ENCODE measurements at regions not wholly inside any gene's neighbourhood (a gene's known extent, or its start where the extent isn't known, plus 50 kb on each side); places are given as distances from the start of the nearest gene placed in this dataset.

DNA sequence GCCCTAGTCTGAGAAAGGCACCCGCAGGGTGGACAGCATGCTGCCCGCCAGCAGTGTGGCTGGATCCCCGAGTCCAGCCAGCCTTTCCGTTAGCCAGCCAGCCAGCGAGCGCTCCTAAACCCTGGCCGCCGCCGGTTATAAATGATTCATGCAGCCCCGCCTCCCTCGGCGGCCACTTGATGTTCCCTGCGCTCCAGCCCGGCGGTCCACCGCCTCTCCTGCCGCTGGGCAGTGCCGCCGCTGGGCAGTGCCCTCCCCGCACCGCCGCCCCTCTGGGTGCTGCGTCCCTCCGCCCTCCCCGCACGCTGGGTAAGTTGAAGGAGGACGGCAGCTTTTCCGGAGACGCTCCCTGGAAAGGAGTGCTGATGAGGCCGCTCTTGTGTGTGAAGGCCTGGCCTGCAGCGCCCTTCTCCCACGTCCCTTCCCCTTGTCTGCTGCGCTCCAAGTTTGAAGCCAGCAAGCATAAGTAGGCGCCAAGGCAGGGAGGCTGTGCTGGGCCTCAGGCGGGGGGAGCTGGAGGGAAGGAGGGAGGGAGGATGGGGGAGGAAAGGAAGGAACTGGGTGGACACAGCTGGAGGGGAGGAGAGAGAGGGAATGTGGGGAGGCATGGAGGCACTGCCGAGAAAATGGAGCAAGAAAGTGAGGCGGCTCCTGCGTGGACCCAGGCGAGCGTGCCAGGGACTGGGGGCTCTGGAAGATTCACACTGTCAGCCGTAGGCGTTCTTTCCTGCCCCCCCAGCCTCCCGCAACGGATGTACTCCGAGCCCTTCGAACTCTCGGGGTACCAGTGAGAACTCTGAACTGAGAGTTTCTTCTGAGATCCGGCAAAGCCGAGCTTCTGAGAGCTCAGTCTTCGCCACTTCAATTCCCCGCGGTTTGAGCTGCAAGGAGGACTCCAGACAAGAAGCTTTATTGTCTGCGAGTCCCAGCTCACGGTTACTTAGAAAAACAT, 131.9 kb downstream of the GLI2 start:
- no peak for DNase-seq

GRCh38 chr2:120868366-120868765, 132.7 kb downstream of the GLI2 start:
- DNase-seq, result no peak

- DNase-seq, result no peak
Measured at GRCh38 chr2:120869036-120869729, 133.5 kb downstream of the GLI2 start.

DNA sequence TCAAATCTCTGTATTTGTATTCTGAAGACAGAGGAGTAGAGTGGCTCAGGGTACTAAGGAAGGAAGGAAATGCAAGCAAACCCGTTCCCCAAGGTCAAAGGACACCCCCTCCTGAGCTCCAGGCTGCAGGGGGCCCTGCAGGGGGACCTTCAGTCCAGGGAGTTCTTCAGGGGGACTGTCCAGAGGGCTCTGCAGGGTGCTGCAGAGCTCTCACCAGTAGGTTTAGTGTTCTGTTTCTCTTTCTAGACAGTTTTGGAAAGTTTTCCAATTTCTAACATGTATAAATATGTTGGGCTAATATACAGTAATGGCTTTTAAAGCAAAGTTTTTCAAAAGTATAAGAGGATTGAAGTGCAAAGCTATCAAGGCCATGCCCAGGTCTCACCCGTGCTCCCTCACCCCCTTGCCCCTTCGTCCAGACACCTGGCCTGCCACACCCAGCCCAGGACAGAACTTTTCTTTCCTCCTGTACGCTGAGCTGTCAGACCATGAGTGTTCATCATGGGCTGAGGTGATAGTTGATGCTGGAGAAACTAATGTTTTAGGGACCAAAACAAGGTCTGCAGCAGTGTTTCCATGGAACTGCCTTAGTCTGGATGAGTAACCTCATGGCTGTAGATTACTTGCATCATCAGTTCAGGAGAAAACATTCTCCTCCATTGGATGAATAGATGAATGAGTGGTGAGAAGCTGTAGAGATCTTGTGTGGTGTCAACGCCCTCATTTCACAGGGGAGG, 134.2 kb downstream of the GLI2 start:
- no peak for DNase-seq

- no peak for DNase-seq
Measured at GRCh38 chr2:120870467-120870788, 134.8 kb downstream of the GLI2 start.

DNA sequence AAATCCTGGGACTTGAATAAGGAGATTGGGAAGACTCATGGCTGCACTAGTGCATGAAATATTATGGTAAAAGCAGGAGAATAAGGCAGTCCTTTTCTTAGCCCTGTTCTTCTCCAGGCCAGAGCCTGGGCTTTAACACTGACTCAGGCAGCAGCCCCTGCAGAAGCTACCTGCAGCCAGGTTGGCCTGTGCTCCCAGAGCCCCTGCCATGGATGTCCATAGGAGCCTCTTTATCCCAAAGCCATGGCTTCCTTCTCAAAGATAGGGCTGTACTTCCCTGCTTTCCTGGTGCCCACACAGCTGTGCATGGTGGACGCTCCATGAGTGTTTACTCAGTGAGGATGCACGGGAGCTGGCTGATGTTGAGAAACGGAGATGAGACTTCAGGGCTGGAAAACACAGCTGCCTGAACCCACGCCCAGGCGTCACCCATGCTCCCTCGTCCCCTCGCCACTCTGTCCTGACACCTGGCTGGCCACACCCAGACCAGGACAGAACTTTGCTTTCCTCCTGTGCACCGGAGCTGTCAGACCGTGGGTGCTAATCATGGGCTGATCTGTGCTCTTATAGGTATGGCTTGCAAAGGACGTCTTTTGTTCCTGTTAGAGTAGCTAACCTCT, 135.5 kb downstream of the GLI2 start:
- no peak for DNase-seq

DNA sequence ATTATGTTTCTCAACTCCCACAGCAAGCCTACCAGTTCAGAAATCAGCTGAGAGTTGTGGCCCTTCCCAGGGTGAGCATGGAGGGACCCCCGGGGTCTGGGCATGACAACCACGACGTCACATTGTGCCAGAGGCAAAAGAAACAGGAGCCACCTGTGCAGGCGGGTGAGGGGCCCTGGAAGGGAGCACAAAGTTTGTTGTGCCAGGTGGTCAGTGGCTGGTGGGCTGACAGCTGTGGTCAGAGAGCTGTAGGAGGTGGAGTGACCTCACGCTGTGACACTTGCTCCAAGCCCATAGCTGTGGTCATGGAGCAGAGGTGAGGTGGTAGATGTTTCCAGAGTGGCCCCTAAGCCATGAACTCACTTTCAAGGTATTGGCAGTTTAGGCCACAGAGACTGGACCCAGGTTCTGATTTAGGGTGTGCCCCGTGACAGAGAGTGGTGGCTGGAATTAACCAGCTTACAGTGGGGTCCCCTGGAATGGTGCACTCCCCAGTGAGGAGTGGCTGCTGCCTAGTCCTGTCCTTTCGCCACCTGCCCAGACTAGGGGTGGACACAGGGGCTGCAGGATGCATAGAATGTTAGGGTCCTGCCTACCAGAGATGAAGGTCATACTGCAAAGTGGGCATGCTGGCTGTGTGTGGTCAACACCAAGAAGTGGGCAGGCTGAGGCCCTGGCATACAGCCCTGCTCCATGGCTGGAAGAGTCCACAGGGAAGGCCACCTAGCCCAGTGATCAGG, 136.4 kb downstream of the GLI2 start:
- no peak for DNase-seq

- DNase-seq, result no peak
Measured at GRCh38 chr2:120873958-120874887, 138.6 kb downstream of the GLI2 start.

GRCh38 chr2:120874888-120875275, 139.2 kb downstream of the GLI2 start:
- DNase-seq, result no peak

GRCh38 chr2:120875431-120875830, 139.8 kb downstream of the GLI2 start:
- DNase-seq, result no peak

DNA sequence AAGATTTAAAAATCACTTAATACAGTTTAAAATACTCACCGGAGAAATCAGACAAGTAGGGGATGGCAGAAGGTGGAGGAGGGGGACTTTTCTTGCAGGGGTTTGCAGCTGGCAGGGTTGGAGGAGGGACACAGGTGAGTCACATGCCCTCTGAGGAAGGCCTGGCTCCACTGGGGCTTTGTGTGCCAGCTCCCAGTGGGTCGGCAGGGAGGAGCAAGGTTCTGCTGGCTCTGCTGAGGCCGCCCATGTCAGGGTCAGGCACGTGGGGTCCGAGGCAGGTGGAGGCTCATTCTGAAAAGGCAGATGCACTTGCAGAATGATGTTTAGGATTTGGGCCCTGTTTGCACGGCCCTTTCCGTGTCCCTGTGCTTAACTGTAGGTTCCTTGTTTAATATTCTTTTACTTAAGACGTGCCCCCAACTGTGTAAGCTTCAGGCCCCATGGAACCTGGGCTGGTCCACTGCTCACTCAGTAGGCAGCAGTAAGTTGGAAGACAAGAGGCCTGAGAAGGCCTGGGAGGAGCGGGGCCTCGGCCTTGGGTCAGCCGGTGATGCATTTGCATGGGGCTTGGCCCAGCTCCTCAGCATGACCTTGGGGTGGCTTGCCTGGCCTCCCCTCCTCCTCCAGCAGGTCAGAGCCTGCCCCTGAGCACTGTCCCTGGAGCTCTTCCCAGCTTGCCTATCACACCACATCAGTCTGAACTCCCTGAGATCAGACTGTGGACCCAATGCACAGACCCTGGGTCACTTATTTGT, 141.0 kb downstream of the GLI2 start:
- DNase-seq, result no peak

GRCh38 chr2:120877409-120877808, 141.7 kb downstream of the GLI2 start:
- no peak for DNase-seq

DNA sequence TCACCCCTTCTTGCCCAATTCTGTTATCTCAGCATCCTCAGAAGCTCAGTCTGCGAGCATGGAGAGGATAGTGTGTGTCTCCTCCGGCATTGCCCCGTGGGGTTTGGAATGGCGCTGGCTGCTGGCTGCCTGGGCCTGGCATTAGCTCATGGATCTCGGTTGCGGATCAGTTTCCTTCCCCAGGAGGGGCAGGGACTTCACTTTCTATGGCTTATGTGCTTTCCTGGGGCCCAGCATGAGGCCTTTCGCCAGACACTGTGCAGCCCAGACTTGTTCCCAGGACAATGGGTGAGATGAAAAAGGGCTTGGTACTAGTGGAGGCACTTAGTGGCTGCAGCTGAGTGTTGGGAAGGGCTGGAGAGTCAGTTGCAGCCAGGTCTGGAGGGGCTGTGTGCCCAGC, 143.3 kb downstream of the GLI2 start:
- no peak for DNase-seq

DNA sequence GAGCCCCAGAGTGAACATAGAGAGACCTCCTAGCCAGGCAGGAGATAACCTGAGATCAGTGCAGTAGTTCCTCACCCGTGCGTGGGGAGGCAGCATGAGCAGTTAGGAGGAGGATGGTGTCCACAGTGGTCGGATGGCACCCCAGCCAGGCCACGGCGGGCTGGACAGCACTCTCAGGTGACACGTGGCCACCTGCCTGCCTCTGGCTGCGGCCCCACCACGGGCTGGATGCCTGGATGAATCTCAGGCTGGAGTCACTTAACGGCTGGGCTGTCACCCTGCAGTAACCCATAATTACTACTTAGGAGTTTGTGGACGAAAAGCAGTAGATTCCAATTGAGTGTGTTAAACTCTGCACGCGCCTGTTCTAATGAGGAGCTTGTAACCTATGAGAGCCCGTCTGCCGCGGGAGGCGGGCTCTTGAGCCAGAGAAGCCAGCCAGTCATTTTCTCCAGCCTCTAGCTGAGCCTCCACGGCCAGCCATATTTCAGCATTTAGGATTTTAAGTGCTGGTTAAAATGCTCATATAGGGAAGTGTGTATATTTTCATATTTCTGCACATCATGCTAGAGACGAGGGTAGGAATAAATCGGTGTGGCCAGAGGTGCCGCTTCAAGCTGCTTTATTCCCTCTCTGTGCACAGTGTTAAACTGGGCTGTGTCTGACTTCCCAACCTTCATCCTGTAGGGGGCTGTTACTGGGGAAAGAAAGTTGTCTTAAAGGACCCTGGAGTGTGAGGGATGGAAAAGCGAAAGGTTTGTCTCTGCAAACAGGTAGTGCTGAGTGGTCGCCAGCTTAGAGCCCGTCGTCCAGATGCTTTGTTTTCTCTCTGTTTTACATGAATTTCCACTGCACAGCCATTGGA, 144.0 kb downstream of the GLI2 start:
- DNase-seq, result no peak

GRCh38 chr2:120880381-120880780, 144.7 kb downstream of the GLI2 start:
- DNase-seq, result no peak

GRCh38 chr2:120881981-120882788, 146.5 kb downstream of the GLI2 start:
- DNase-seq, result no peak

GRCh38 chr2:120883607-120884440, 148.2 kb downstream of the GLI2 start:
- no peak for DNase-seq
